ENCODE measurements at regions not wholly inside any gene's neighbourhood (a gene's known extent, or its start where the extent isn't known, plus 50 kb on each side); places are given as distances from the start of the nearest gene placed in this dataset.

GRCh38 chr20:22369100-22369499 is 215.3 kb downstream of the FOXA2 start:
- Histone ChIP-seq H4K5ac (ENCODE audit: insufficient read length, low read depth, low read length) (no peak overlapping the region), H3K79me1 (ENCODE audit: insufficient read depth, low read depth, low read length, poor library complexity, severe bottlenecking) (no peaks in the 10 kb centered on the region), H3K56ac (ENCODE audit: insufficient read length, low read depth, low read length) (no peak overlapping the region), H2BK20ac (ENCODE audit: low read depth, low read length, poor library complexity, severe bottlenecking) (no peak overlapping the region), H2BK5ac (ENCODE audit: insufficient read length, low read length) (no peak overlapping the region), H4K8ac (replicated peaks; ENCODE audit: insufficient read length, low read depth, low read length) (no peak overlapping the region), H3K4ac (ENCODE audit: low read depth, low read length) (no peak overlapping the region), H3K4me2 (ENCODE audit: insufficient read depth, insufficient read length, low read length) (no peak overlapping the region), H3K9ac (ENCODE audit: extremely low read depth, insufficient read length, low read length) (no peak overlapping the region), H3K4me1 (ENCODE audit: insufficient read depth, low read length) (no peaks in the 10 kb centered on the region; the same call in 1 of the 2 replicates), H3K23me2 (ENCODE audit: insufficient read length, low read depth, low read length, poor library complexity, severe bottlenecking) (no peaks in the 10 kb centered on the region), H2BK120ac (ENCODE audit: low read depth, low read length, poor library complexity, severe bottlenecking) (no peak overlapping the region), H4K20me1 (ENCODE audit: control insufficient read depth, insufficient read depth, insufficient read length) (no peaks in the 10 kb centered on the region), H3K79me2 (ENCODE audit: insufficient read depth, low read length) (no peaks in the 10 kb centered on the region), H2AFZ (ENCODE audit: low read length) (no peak overlapping the region), H3K27me3 (ENCODE audit: insufficient read depth, low read length) (no peaks in the 10 kb centered on the region; the same call in 1 of the 2 replicates), H3T11ph (ENCODE audit: low read length) (no peak overlapping the region), H3K23ac (ENCODE audit: insufficient read length, low read depth, low read length) (no peak overlapping the region), H2BK12ac (ENCODE audit: insufficient read length, low read depth, low read length) (no peak overlapping the region), H4K91ac (ENCODE audit: insufficient read length, low read depth, low read length) (no peak overlapping the region), H2BK15ac (ENCODE audit: low read depth, low read length) (no peak overlapping the region), H2AK5ac (ENCODE audit: insufficient read length, low read length) (no peak overlapping the region), H3K27ac (ENCODE audit: insufficient read length, low read depth, low read length) (no peak overlapping the region), H3K9me3 (ENCODE audit: control insufficient read depth, low read depth, low read length) (no peaks in the 10 kb centered on the region), H3K18ac (ENCODE audit: insufficient read length, low read depth, low read length) (no peak overlapping the region), H3K14ac (ENCODE audit: insufficient read depth, low read length) (no peak overlapping the region)
- Mint-ChIP-seq H3K27ac (no peak overlapping the region), H3K4me1 (peaks cover 9 to 11% of the 10 kb centered on the region in 2 experiments), H3K4me3 (no peak overlapping the region), H3K36me3 (ENCODE audit: insufficient read depth in 1 of 3, low read depth in 3 of 3) (no peaks in the 10 kb centered on the region), H3K9me3 (no peaks in the 10 kb centered on the region), H3K27me3 (ENCODE audit: low read depth) (peaks cover 82% of the 10 kb centered on the region)
- TF ChIP-seq CTCF (conservative IDR thresholded peaks at IDR 0.05) = no peak
- no CpG with 5 or more reads among the region's 3 CpGs for WGBS (ENCODE audit: extremely low coverage, insufficient read length, low lambda C conversion rate)
- no peak for DNase-seq

Data from H9 (cell line).